Heart left ventricle (tissue), 16 donors: ENCODE measurements at regions not wholly inside any gene's neighbourhood (a gene's known extent, or its start where the extent isn't known, plus 50 kb on each side); places are given as distances from the start of the nearest gene placed in this dataset.

Experiments
- ATAC-seq, 4 donors: fragments of 200-7000 bp; cut with Tn5 transposase; one replicate each; pipeline ENCODE4 v1.9.1; 2020 to 2022; ENCODE audit warnings: moderate library complexity in 4 of 4, mild to moderate bottlenecking in 3 of 4, moderate number of reproducible peaks in 1 of 4
- DNase-seq, 5 donors: peaks; one replicate each; pipeline ENCODE4 v3.0.0-alpha.2; 2020
- H3K27ac ChIP-seq, 12 donors: fragments of 200-600 bp; sonication (generic) in 4 of 12; one replicate each; pipeline versions ENCODE4 v1.5.0 to v1.8.0; 2016 to 2022; ENCODE audit warnings: mild to moderate bottlenecking in 2 of 12
- H3K27me3 ChIP-seq, 9 donors: fragments of 200-600 bp; sonication (generic) in 2 of 9; one replicate each; pipeline versions ENCODE4 v1.5.1 to v1.8.0; 2016 to 2022; ENCODE audit warnings: mild to moderate bottlenecking in 3 of 9
- H3K36me3 ChIP-seq, 9 donors: fragments of 200-600 bp; sonication (generic) in 2 of 9; one replicate each; pipeline versions ENCODE4 v1.5.0 to v1.8.0; 2018 to 2022; ENCODE audit warnings: mild to moderate bottlenecking in 2 of 9
- H3K4me1 ChIP-seq, 12 donors: fragments of 200-600 bp; sonication (generic) in 4 of 12; one replicate each; pipeline versions ENCODE4 v1.5.0 to v1.8.0; 2016 to 2022; ENCODE audit warnings: mild to moderate bottlenecking in 3 of 12
- H3K4me3 ChIP-seq, 12 donors: fragments of 200-600 bp; sonication (generic) in 4 of 12; one replicate each; pipeline versions ENCODE4 v1.5.0 to v1.8.0; 2017 to 2022; ENCODE audit warnings: mild to moderate bottlenecking in 9 of 12, moderate library complexity in 4 of 12
- H3K9me3 ChIP-seq, 12 donors: fragments of 200-600 bp; sonication (generic) in 4 of 12; one replicate each; pipeline versions ENCODE4 v1.5.0 to v1.8.0; 2016 to 2022; ENCODE audit warnings: mild to moderate bottlenecking in 1 of 12
- CTCF ChIP-seq, 12 donors: fragments of 200-600 bp; sonication (generic) in 4 of 12; IDR thresholded peaks; one replicate each; pipeline versions ENCODE4 v1.5.0 to v1.8.0; 2018 to 2022; ENCODE audit warnings: antibody characterized with exemption in 12 of 12, mild to moderate bottlenecking in 5 of 12
- POLR2A ChIP-seq, 2 donors: fragments of 450-650 bp; IDR thresholded peaks; one replicate each; pipeline ENCODE4 v1.6.1; 2017; ENCODE audit warnings: antibody characterized with exemption in 2 of 2, mild to moderate bottlenecking in 2 of 2, moderate library complexity in 2 of 2
- WGBS, 4 donors: extraction: QIAGEN DNeasy Blood & Tissue Kit in 2 of 4; methylation state at CpG; one replicate each; pipeline versions ENCODE4 v1.1.5 to v1.1.7; 2013 to 2018; 5-methylcytosine and 5-hydroxymethylcytosine counted together
- intact Hi-C, 10 donors: fragments of 100-400 bp; cut with DNase I; formaldehyde crosslinking; loops; one replicate each; pipeline versions ENCODE4 v1.11.1 to v1.14.2; 2022
- donor health status: ischemic (EF 13 %, LVEDD 7.1; RV severe dilation, severe dysfunction).
- donor health status: healthy with polysubstance abuse.
- donor health status: DM: no; HTN: yes; CAD: no.
- donor health status: DM: no; HTN: no; CAD: no.
- donor health status: ischemic (EF 25% LVEDD 6.9; RV normal size, moderate dysfunction).
- donor health status: ischemic (EF 25% LVEDD 5.7; RV mildly dilated, moderate dysfunction).
- donor health status: healthy.
- donor health status: DM: yes; HTN: yes; CAD: no.
- donor health status: ischemic (EF 35%, LVEDD 5.7; RV mildly dilated, moderate dysfunction).
- donor health status: nonischemic (EF 11% LVEDD 7.7; RV severe dilation, severe dysfunction).
- donor health status: DM: yes; HTN: yes; CAD: no.
- donor health status: PGD.
- donor health status: ischemic (EF 29% LVEDD 5.4; RV normal size, mild dysfunction).
- donor health status: nonischemic (EF 23%, LVEDD 6.1; RV moderate dilation, normal function).

- WGBS, 4 donors, result 60 to 79% (median 61%) methylated on average over 2 of the region's 2 CpGs
These were observed 371.2 kb downstream of the SPRY1 start for GRCh38 chr4:123767806-123768205.

GRCh38 chr4:123770884-123771283, 374.3 kb downstream of the SPRY1 start:
- intact Hi-C loops, result loop anchor here in 6 of 10 donors (5.0 to 10.0 kb wide), 5 partner anchors 224 to 666 kb away; no protein-coding TSS in a partner anchor
- DNase-seq, result no peak
- TF ChIP-seq POLR2A (IDR thresholded peaks at IDR 0.05) (no peak), CTCF (IDR thresholded peaks at IDR 0.05) (no peak)
- peaks cover 0 to 2% (median 0%) of the 10 kb centered on the region in 12 donors for H3K9me3 ChIP-seq
- H3K27me3 ChIP-seq, result no peaks in the 10 kb centered on the region
- WGBS, 4 donors, result 96 to 98% (median 96%) methylated on average over 3 of the region's 3 CpGs
- no peak overlapping the region for H3K4me3 ChIP-seq
- H3K36me3 ChIP-seq, result no peaks in the 10 kb centered on the region
- no peak overlapping the region for H3K27ac ChIP-seq
- no peak for ATAC-seq
- no peaks in the 10 kb centered on the region for H3K4me1 ChIP-seq

More at GRCh38 chr4:123767806-123768205, 371.2 kb downstream of the SPRY1 start:
- peaks cover 0 to 16% (median 0%) of the 10 kb centered on the region in 12 donors for H3K9me3 ChIP-seq
- TF ChIP-seq POLR2A (IDR thresholded peaks at IDR 0.05), result no peak
- TF ChIP-seq CTCF (IDR thresholded peaks at IDR 0.05), result no peak
- no peak overlapping the region for H3K27ac ChIP-seq
- intact Hi-C loops, result no loop called here
- ATAC-seq, result no peak
- no peaks in the 10 kb centered on the region for H3K4me1 ChIP-seq
- DNase-seq, result no peak
- H3K36me3 ChIP-seq, result no peaks in the 10 kb centered on the region
- no peaks in the 10 kb centered on the region for H3K27me3 ChIP-seq
- no peak overlapping the region for H3K4me3 ChIP-seq

GRCh38 chr4:123776267-123776666, 379.7 kb downstream of the SPRY1 start:
- no peaks in the 10 kb centered on the region for H3K36me3 ChIP-seq
- H3K4me1 ChIP-seq, result peaks cover 0 to 21% (median 8%) of the 10 kb centered on the region in 12 donors
- H3K9me3 ChIP-seq, result no peaks in the 10 kb centered on the region
- DNase-seq (no peak), ATAC-seq (no peak)
- no peaks in the 10 kb centered on the region for H3K27me3 ChIP-seq
- TF ChIP-seq POLR2A (IDR thresholded peaks at IDR 0.05) (no peak), CTCF (IDR thresholded peaks at IDR 0.05) (no peak)
- 94 to 97% (median 97%) methylated on average over 1 of the region's 1 CpG for WGBS, 4 donors
- intact Hi-C loops, result loop anchor here in 4 of 10 donors (5.0 to 10.0 kb wide), 4 partner anchors 219 to 671 kb away; no protein-coding TSS in a partner anchor
- no peak overlapping the region for H3K4me3 ChIP-seq
- peak overlapping the region in 5 of 12 donors; percentile 41 to 73 (median 45) for H3K27ac ChIP-seq

- 21 to 45% (median 30%) methylated on average over 1 of the region's 1 CpG for WGBS, 4 donors
- no peak overlapping the region for H3K4me3 ChIP-seq
- TF ChIP-seq POLR2A (IDR thresholded peaks at IDR 0.05) (no peak), CTCF (IDR thresholded peaks at IDR 0.05) (no peak)
- DNase-seq (peak in 3 of 5 donors; percentile 39 to 49 (median 49)), ATAC-seq (peak; percentile 87 to 95 (median 90))
- intact Hi-C loops, result loop anchor here in 4 of 10 donors (5.0 to 10.0 kb wide), 4 partner anchors 217 to 673 kb away; no protein-coding TSS in a partner anchor
- H3K27ac ChIP-seq, result peak overlapping the region in 11 of 12 donors; percentile 11 to 73 (median 43)
- peaks cover 0 to 21% (median 8%) of the 10 kb centered on the region in 12 donors for H3K4me1 ChIP-seq
- H3K36me3 ChIP-seq, result no peaks in the 10 kb centered on the region
- no peaks in the 10 kb centered on the region for H3K9me3 ChIP-seq
- H3K27me3 ChIP-seq, result no peaks in the 10 kb centered on the region
These were observed 380.8 kb downstream of the SPRY1 start for GRCh38 chr4:123777373-123777772.
